G401.6 (cell line): ENCODE measurements at regions not wholly inside any gene's neighbourhood (a gene's known extent, or its start where the extent isn't known, plus 50 kb on each side); places are given as distances from the start of the nearest gene placed in this dataset.

Source experiments
- FAIRE-seq: peaks from 2 replicates; lab custom pipeline; 2012; peaks lifted over from hg19 to GRCh38; lab: Jason Lieb, UNC

DNA sequence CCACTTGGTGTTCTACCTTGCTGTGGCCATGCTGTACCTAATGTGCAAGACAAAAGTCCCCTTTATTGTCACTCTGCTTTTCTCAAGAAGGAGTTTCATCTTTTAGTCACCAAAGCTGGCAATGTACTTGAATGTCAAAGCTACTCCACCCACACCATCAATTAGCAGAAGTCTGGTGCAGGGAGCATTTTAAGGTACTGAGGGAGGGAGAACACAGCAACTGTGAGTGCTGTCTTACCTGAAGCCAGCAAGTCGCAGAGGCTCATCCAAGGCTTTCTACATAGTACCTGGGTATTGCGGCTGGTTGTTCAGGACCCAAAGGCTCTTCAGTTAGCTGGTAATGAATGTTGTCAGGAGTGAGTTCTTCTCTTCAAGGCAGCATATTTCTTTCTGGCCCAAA lies 820.4 kb downstream of the OTOL1 start:
- no peak for FAIRE-seq

- FAIRE-seq: no peak
These were observed 832.0 kb downstream of the OTOL1 start for GRCh38 chr3:162328649-162329048.

GRCh38 chr3:162329514-162329913 lies 832.9 kb downstream of the OTOL1 start:
- FAIRE-seq: no peak

DNA sequence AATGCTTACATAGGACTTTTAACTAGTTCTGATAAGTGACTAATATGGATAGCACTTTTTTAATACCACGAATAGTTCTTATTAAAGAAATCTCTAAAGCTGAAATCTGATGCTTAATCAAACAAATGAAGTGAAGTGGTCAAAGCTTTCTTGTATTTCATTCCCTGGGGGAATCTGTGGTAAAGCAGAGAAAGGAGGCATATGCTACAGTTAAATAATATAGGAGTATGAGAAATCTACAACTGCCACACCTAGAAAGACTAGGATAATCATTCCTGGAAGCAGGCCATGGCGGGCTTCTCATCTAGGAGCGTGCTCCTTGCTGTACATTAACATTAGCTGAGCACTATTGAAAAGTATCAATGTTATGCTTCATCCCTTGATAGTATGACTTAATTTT lies 835.7 kb downstream of the OTOL1 start:
- FAIRE-seq: no peak

DNA sequence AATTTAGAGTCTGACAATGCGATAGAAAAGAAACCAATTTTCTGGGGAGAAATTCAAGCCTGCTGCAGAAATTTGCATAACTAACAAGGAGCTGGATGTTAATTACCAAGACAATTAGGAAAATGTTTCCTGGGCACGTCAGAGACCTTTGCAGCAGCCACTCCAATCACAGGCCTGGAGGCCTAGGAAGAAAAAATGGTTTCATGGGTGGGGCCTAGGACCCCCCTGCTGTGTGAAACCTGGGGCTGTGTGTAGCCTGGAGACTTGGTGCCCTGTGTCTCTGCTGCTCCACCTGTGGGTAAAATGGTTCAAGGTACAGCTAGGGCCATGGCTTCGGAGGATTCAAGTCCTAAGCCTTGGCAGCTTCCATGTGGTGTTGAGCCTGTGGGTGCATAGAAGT lies 837.9 kb downstream of the OTOL1 start:
- no peak for FAIRE-seq

DNA sequence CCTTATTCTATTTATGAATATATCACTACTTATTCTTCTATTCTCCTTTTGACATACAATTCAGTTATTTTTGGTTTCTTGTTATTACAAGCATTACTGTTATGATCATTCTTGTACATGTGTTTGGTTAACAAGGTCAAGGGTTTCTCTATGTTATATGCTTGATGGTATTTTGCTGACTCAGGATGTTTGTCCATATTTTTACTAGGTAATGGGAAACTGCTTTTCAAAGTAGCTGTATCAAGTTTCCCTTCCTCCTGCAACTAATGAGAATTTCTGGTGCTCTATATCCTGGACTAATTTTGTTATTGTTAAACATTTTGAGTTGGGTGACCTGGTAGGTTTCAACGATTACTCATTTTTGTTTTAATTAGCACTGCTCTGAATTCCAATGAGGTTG lies 841.0 kb downstream of the OTOL1 start:
- no peak for FAIRE-seq

DNA sequence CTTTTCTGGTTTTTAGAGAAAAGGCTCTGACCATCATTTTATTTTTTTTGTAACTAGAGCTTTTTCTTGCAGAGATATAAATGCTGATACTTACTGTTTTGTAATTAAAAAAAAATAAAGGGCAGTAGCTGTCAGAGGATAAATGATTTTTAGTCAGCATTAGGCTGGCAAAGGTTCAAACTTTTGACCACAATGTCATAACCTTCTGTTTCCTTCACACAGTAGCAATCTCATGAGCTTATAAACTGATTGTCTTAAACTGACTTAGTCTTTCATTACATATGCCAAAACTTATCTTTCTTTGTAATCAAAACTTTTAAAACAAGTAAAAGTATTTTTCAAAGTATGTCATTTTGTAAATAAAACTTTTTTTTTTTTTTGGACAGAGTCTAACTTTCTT lies 841.9 kb downstream of the OTOL1 start:
- no peak for FAIRE-seq

DNA sequence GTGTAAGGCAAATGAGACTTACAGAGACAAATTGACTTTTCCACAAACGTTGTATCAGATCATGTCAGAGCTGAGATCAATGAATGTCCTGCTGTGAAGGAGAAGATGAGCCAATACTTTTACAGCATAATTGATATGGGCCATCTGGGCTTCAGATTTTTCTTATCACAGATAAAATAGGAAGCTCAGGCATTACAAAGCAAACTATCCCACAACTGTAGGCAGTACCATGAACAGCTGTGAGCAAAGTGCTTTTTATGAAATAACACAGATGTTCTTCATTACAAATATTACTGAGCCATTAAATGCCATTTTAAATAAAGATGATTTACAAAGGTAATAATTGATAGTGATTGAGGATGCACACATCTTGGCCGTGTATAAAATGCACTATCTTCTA lies 852.3 kb downstream of the OTOL1 start:
- no peak for FAIRE-seq

DNA sequence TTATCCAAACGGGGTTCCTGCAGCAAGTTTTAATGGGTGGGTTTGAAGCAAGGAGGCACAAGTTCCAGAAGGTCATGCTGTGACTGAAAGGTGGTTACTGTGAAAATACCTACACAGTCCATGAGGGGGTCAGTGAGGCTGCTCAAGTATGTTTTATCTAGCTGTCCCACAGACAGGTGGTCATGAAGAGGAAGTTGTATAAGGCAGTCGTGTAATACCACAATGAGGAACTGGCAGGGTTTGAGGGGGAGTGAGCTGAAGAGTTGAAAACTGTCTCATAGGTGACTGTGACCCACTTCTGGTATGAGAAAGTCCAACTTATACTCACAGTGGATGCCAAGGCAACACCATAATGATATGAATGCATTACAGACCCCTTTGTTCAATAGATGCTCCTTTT lies 856.8 kb downstream of the OTOL1 start:
- FAIRE-seq: no peak

DNA sequence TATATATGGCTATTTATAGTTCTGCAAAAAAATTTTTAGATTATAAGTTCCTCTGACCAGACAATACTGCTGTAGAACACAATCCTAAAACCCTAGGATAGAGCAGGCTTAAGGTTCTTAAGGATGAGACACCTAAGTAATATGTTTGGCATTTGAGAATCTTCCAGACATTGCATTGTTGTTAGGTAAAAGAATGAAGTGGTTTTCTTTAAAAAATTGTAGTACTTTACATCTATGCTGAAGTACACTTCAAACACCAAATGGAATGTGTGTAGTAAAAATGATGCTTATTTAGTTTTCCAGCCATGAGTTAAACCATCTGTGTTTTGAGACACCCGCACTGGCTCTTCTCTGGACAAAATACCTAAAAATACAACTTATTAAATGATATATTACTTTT lies 857.7 kb downstream of the OTOL1 start:
- FAIRE-seq: no peak

- FAIRE-seq: no peak
These were observed 868.6 kb downstream of the OTOL1 start for GRCh38 chr3:162365066-162365719.

GRCh38 chr3:162366166-162366766 lies 869.7 kb downstream of the OTOL1 start:
- FAIRE-seq: no peak

GRCh38 chr3:162367429-162368260 lies 871.0 kb downstream of the OTOL1 start:
- FAIRE-seq: no peak

- no peak for FAIRE-seq
These were observed 871.8 kb downstream of the OTOL1 start for GRCh38 chr3:162368417-162368816.

DNA sequence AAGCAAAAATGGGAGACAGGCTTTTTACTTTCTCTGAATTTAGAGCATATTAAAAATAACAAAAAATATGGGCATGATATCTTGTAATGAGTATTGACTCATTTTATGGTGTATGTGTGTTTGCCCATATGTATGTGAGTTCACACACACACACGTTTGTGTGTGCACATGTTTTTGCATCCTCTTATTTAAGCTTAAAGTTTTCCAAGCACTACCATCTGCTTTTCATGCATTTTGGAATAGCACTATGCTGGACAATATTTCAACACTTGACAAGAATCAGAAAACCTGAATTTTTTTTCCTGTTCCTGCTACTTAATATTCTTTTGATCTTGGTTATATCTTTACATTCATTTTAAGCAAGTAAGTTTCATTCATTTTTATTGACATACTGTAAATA lies 872.7 kb downstream of the OTOL1 start:
- no peak for FAIRE-seq

- FAIRE-seq: no peak
These were observed 873.5 kb downstream of the OTOL1 start for GRCh38 chr3:162370141-162370540.

GRCh38 chr3:162376761-162377160 lies 880.2 kb downstream of the OTOL1 start:
- no peak for FAIRE-seq

DNA sequence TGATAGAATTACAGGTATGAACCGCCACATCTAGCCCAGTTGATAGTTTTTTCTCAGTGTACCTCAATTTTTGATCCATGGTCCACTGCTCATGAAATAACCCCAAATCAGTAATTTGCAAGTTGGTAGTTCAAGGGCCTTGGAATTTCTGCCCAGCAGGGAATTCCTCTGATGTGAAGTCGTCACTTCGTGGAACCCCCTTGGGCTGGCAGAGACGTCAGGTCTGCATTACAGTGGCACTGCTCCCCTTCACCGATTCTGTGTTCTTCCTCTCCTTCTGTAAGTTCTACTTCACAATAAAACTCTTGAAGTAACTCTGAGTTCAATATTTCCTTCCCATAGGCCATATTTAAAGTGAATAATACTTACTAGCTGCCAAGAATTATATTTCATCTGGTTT lies 881.0 kb downstream of the OTOL1 start:
- no peak for FAIRE-seq

- FAIRE-seq: no peak
These were observed 888.8 kb downstream of the OTOL1 start for GRCh38 chr3:162385387-162385786.

DNA sequence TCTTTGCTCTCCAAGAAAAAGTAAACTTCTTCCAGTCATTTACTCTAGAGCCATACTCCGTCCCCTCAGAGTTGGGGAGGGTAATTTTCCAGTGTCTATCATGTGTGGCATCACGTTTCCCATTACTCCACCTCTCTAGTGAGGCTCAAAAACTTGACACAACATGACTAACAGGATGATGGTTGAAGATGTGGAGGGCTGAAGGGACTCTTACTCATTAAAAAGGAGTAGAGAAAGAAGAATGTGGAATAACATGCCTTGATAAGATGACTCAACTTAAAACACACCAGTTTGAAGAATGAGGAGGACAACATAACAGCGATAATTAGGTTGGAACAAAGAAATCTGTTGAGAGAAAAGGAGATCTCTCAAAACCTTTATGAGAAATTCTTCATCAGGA lies 894.3 kb downstream of the OTOL1 start:
- no peak for FAIRE-seq

GRCh38 chr3:162391301-162391700 lies 894.7 kb downstream of the OTOL1 start:
- FAIRE-seq: no peak

DNA sequence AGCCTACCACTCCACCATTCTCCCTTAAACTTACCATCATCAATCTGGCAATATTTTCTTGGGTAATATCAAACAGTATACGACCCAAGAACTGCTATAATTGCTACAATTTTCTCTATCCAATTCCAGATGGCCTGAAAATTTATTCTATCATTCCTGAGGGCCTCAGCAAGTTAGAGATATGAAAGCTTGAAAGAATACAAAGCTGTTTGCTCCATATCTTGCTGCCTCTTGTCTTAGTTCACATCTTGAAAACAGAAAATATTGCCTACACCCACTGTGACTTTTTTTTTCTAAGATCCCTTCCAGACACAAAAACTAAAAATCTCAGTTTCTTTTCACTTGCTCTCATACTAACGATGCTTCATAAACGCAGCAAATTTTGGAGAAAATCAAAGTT lies 898.9 kb downstream of the OTOL1 start:
- no peak for FAIRE-seq

GRCh38 chr3:162398554-162398953 lies 901.9 kb downstream of the OTOL1 start:
- FAIRE-seq: no peak

- FAIRE-seq: no peak
These were observed 904.1 kb downstream of the OTOL1 start for GRCh38 chr3:162400697-162401096.
